ENCODE measurements at regions not wholly inside any gene's neighbourhood (a gene's known extent, or its start where the extent isn't known, plus 50 kb on each side); places are given as distances from the start of the nearest gene placed in this dataset.

DNA sequence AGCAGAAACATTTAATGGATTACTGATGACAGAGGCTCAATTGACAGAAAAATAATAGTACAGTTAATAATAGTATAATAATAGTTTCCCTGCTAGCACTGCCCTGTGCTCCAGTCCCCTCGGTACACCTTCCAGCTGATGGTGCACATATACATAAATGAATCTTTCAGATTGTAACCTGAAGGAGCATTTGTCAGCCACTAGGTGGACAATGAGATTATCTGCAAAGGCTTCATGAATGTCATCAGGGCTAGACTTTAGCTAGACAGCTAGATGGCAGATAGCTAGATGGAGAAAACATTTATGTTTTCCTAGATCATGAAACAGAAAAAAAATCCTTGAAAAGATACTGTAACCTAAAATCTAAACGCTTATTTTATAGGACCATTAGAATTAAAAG, 304.4 kb upstream of the SMC2 start:
- intact Hi-C loops (cut with micrococcal nuclease), result loop anchor here (10.0 kb wide), 1 partner anchor 305 kb away; the partner anchor contains the start of gene SMC2
- Mint-ChIP-seq H3K27ac (no peak overlapping the region), H3K4me3 (ENCODE audit: low read depth) (no peak overlapping the region), H3K9me3 (no peaks in the 10 kb centered on the region), H3K4me1 (ENCODE audit: low read depth) (no peaks in the 10 kb centered on the region), H3K36me3 (ENCODE audit: low read depth) (no peaks in the 10 kb centered on the region), H3K27me3 (ENCODE audit: low read depth) (peaks cover 2% of the 10 kb centered on the region)
- no peak for DNase-seq (ENCODE audit: low spot score)

GRCh38 chr9:103798620-103799019, 295.5 kb upstream of the SMC2 start:
- no peak for DNase-seq (ENCODE audit: low spot score)
- no peak overlapping the region for H3K4me3 Mint-ChIP-seq (ENCODE audit: low read depth)

DNA sequence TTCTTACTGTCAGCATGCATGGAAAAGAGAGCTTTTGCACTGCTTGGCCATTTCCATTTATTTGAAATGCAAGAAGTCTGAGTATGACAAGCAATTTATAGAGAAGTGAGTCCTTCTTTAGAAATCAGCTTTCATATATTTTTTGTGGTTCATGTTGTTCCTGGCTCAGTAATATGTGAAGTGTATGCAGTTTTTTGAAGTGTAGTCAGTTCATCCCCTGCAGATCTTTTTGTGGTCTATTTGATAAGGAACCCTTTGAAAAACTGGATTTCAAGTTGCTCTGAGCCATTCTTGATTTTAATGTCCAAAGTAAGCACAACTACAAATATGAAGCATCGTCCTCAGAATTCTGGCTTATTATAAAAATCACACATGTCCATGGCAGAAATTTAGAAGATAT, 294.1 kb upstream of the SMC2 start:
- Mint-ChIP-seq H3K27me3 (ENCODE audit: low read depth) (peaks cover 6% of the 10 kb centered on the region), H3K9me3 (no peaks in the 10 kb centered on the region), H3K27ac (no peak overlapping the region), H3K4me3 (ENCODE audit: low read depth) (no peak overlapping the region), H3K36me3 (ENCODE audit: low read depth) (no peaks in the 10 kb centered on the region), H3K4me1 (ENCODE audit: low read depth) (peaks cover 10% of the 10 kb centered on the region)
- DNase-seq (ENCODE audit: low spot score), result no peak
- intact Hi-C loops (cut with micrococcal nuclease), result loop anchor here (10.0 kb wide), 1 partner anchor 295 kb away; the partner anchor contains the start of gene SMC2

More at GRCh38 chr9:103798620-103799019, 295.5 kb upstream of the SMC2 start:
- Mint-ChIP-seq H3K4me1 (ENCODE audit: low read depth) (peaks cover 10% of the 10 kb centered on the region), H3K27ac (no peak overlapping the region), H3K9me3 (no peaks in the 10 kb centered on the region), H3K36me3 (ENCODE audit: low read depth) (no peaks in the 10 kb centered on the region), H3K27me3 (ENCODE audit: low read depth) (peaks cover 8% of the 10 kb centered on the region)
- intact Hi-C loops (cut with micrococcal nuclease), result loop anchor here (10.0 kb wide), 1 partner anchor 296 kb away; the partner anchor contains the start of gene SMC2

- no peaks in the 10 kb centered on the region for H3K9me3 Mint-ChIP-seq
- no peaks in the 10 kb centered on the region for H3K27me3 Mint-ChIP-seq (ENCODE audit: low read depth)
- no peak overlapping the region for H3K4me3 Mint-ChIP-seq (ENCODE audit: low read depth)
- H3K36me3 Mint-ChIP-seq (ENCODE audit: low read depth), result no peaks in the 10 kb centered on the region
- H3K4me1 Mint-ChIP-seq (ENCODE audit: low read depth), result peaks cover 10% of the 10 kb centered on the region
- no peak overlapping the region for H3K27ac Mint-ChIP-seq
- intact Hi-C loops (cut with micrococcal nuclease), result no loop called here
- no peak for DNase-seq (ENCODE audit: low spot score)
These were observed 292.0 kb upstream of the SMC2 start for GRCh38 chr9:103802068-103802467.

DNA sequence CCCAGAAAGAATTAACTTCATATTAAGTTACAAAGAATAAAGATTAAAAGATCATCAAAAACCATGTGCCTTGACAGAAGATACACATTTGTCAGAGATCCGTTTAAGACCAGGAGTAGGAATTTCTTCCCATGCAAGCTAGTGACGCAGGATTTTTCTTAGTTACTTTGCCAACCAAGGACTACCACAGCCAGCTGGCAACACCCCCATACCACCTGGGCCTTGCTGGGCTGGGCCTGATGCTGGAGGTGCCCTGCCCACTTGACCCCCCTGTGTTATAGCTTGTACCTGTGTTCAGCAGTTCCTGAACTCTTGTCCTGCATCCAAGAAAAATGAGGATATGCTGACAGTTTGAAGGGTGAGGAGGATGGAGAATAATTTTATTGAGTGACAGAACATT, 290.9 kb upstream of the SMC2 start:
- DNase-seq (ENCODE audit: low spot score), result no peak
- no peak overlapping the region for H3K27ac Mint-ChIP-seq
- intact Hi-C loops (cut with micrococcal nuclease), result no loop called here
- no peaks in the 10 kb centered on the region for H3K9me3 Mint-ChIP-seq
- H3K4me1 Mint-ChIP-seq (ENCODE audit: low read depth), result peaks cover 10% of the 10 kb centered on the region
- no peaks in the 10 kb centered on the region for H3K36me3 Mint-ChIP-seq (ENCODE audit: low read depth)
- H3K27me3 Mint-ChIP-seq (ENCODE audit: low read depth), result no peaks in the 10 kb centered on the region
- H3K4me3 Mint-ChIP-seq (ENCODE audit: low read depth), result no peak overlapping the region

GRCh38 chr9:103804077-103804735, 289.9 kb upstream of the SMC2 start:
- intact Hi-C loops (cut with micrococcal nuclease), result no loop called here
- no peak for DNase-seq (ENCODE audit: low spot score)
- no peak overlapping the region for H3K27ac Mint-ChIP-seq
- H3K27me3 Mint-ChIP-seq (ENCODE audit: low read depth), result no peaks in the 10 kb centered on the region
- no peaks in the 10 kb centered on the region for H3K36me3 Mint-ChIP-seq (ENCODE audit: low read depth)
- H3K4me1 Mint-ChIP-seq (ENCODE audit: low read depth), result peaks cover 4% of the 10 kb centered on the region
- no peaks in the 10 kb centered on the region for H3K9me3 Mint-ChIP-seq
- no peak overlapping the region for H3K4me3 Mint-ChIP-seq (ENCODE audit: low read depth)

- no peaks in the 10 kb centered on the region for H3K27me3 Mint-ChIP-seq (ENCODE audit: low read depth)
- H3K4me3 Mint-ChIP-seq (ENCODE audit: low read depth), result no peak overlapping the region
- intact Hi-C loops (cut with micrococcal nuclease), result no loop called here
- no peak overlapping the region for H3K27ac Mint-ChIP-seq
- no peak for DNase-seq (ENCODE audit: low spot score)
- no peaks in the 10 kb centered on the region for H3K4me1 Mint-ChIP-seq (ENCODE audit: low read depth)
- no peaks in the 10 kb centered on the region for H3K36me3 Mint-ChIP-seq (ENCODE audit: low read depth)
- no peaks in the 10 kb centered on the region for H3K9me3 Mint-ChIP-seq
These were observed 284.4 kb upstream of the SMC2 start for GRCh38 chr9:103809745-103810144.

- no peaks in the 10 kb centered on the region for H3K4me1 Mint-ChIP-seq (ENCODE audit: low read depth)
- H3K4me3 Mint-ChIP-seq (ENCODE audit: low read depth), result no peak overlapping the region
- intact Hi-C loops (cut with micrococcal nuclease), result no loop called here
- H3K27ac Mint-ChIP-seq, result no peak overlapping the region
- H3K36me3 Mint-ChIP-seq (ENCODE audit: low read depth), result no peaks in the 10 kb centered on the region
- DNase-seq (ENCODE audit: low spot score), result no peak
- H3K27me3 Mint-ChIP-seq (ENCODE audit: low read depth), result no peaks in the 10 kb centered on the region
- H3K9me3 Mint-ChIP-seq, result no peaks in the 10 kb centered on the region
These were observed 282.6 kb upstream of the SMC2 start for GRCh38 chr9:103811462-103811861.

GRCh38 chr9:103816146-103816545, 278.0 kb upstream of the SMC2 start:
- intact Hi-C loops (cut with micrococcal nuclease), result no loop called here
- Mint-ChIP-seq H3K9me3 (no peaks in the 10 kb centered on the region), H3K27me3 (ENCODE audit: low read depth) (no peaks in the 10 kb centered on the region), H3K27ac (no peak overlapping the region), H3K4me3 (ENCODE audit: low read depth) (no peak overlapping the region), H3K36me3 (ENCODE audit: low read depth) (no peaks in the 10 kb centered on the region), H3K4me1 (ENCODE audit: low read depth) (no peaks in the 10 kb centered on the region)
- DNase-seq (ENCODE audit: low spot score), result no peak

DNA sequence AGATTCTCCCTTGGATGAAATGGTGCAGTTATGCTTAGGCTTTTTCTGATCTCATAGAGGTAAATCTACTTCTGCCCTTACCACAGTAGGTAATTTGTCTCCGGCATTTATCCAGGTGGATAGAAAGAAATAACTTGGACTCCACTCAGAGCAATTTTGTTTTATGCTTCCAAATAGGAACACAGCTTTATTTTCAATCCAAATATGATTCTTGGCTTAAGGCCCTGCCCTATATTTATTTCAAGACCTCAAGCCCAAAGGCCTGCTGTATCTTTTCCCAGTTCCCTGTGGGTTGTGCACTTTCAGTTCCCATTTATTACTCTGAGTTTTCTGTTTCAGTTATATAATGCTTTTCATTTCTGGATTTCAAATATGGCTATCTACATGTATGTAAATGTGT, 274.2 kb upstream of the SMC2 start:
- Mint-ChIP-seq H3K9me3 (no peaks in the 10 kb centered on the region), H3K27me3 (ENCODE audit: low read depth) (no peaks in the 10 kb centered on the region), H3K4me1 (ENCODE audit: low read depth) (no peaks in the 10 kb centered on the region), H3K4me3 (ENCODE audit: low read depth) (no peak overlapping the region), H3K27ac (no peak overlapping the region), H3K36me3 (ENCODE audit: low read depth) (no peaks in the 10 kb centered on the region)
- DNase-seq (ENCODE audit: low spot score), result no peak
- intact Hi-C loops (cut with micrococcal nuclease), result no loop called here

DNA sequence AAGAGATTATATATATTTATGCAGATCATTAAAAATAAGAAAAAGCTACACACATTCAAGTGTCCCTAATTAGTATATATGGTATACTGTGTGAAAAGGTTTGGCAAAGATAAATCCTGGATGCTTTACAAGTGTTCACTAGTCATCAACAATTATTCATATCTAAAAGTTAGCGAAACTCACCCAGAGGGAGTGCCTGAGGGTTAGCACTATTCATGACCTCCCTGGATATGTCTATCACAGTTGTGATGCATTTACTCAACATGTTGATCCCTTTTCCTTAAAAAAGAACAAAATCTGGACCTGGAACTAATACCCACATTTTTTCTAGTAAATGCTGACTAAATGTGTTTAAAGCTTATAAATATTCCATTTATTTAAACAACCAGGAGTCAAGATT, 273.0 kb upstream of the SMC2 start:
- Mint-ChIP-seq H3K27me3 (ENCODE audit: low read depth) (no peaks in the 10 kb centered on the region), H3K4me3 (ENCODE audit: low read depth) (no peak overlapping the region), H3K9me3 (no peaks in the 10 kb centered on the region), H3K27ac (no peak overlapping the region), H3K36me3 (ENCODE audit: low read depth) (no peaks in the 10 kb centered on the region), H3K4me1 (ENCODE audit: low read depth) (no peaks in the 10 kb centered on the region)
- intact Hi-C loops (cut with micrococcal nuclease), result no loop called here
- no peak for DNase-seq (ENCODE audit: low spot score)

DNA sequence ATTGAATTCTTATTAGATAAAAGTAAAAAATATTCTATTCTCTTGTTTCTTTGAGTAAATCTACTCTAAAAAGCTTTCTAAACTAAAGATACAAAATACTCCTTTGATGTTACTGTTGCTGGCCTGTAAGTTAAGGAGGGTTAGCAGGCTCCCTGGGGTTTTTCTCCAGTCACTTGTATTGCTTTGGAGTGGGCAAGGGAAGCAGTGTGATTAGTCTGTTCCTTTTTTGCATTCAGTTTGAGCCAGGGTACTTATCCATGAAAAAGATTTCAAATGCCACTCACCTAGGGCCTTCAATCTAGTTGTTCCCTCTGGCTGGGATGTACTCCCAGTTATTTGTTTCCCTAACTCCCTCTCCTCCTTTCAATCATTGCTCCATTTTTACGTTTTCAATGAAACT, 256.2 kb upstream of the SMC2 start:
- intact Hi-C loops (cut with micrococcal nuclease), result no loop called here
- Mint-ChIP-seq H3K4me1 (ENCODE audit: low read depth) (no peaks in the 10 kb centered on the region), H3K27ac (no peak overlapping the region), H3K4me3 (ENCODE audit: low read depth) (no peak overlapping the region), H3K27me3 (ENCODE audit: low read depth) (no peaks in the 10 kb centered on the region), H3K36me3 (ENCODE audit: low read depth) (no peaks in the 10 kb centered on the region), H3K9me3 (no peaks in the 10 kb centered on the region)
- DNase-seq (ENCODE audit: low spot score), result no peak

- no peaks in the 10 kb centered on the region for H3K9me3 Mint-ChIP-seq
- intact Hi-C loops (cut with micrococcal nuclease), result no loop called here
- no peaks in the 10 kb centered on the region for H3K27me3 Mint-ChIP-seq (ENCODE audit: low read depth)
- no peaks in the 10 kb centered on the region for H3K36me3 Mint-ChIP-seq (ENCODE audit: low read depth)
- H3K4me1 Mint-ChIP-seq (ENCODE audit: low read depth), result no peaks in the 10 kb centered on the region
- DNase-seq (ENCODE audit: low spot score), result no peak
- H3K4me3 Mint-ChIP-seq (ENCODE audit: low read depth), result no peak overlapping the region
- no peak overlapping the region for H3K27ac Mint-ChIP-seq
These were observed 254.9 kb upstream of the SMC2 start for GRCh38 chr9:103839197-103839596.

DNA sequence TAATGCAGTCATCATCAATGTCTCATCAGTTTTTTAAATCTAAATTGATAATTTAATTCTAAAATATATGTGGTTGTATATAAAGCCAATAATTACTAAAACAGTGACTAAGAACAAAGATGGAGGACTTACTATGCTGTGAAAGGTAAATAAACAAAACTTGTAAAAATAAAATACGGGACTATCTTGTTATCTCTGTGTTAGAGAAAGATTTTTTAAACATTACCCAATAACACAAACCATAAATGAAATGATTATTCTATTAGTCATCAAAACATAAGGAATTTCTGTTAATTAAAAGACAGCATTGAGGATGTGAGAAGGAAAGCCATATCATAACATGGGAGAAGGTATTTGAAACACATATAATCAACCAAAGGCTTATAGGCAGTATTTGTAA, 226.2 kb upstream of the SMC2 start:
- H3K36me3 Mint-ChIP-seq (ENCODE audit: low read depth), result no peaks in the 10 kb centered on the region
- H3K4me1 Mint-ChIP-seq (ENCODE audit: low read depth), result no peaks in the 10 kb centered on the region

More for the DNA sequence above, 226.2 kb upstream of the SMC2 start:
- Mint-ChIP-seq H3K27ac (no peak overlapping the region), H3K27me3 (ENCODE audit: low read depth) (no peaks in the 10 kb centered on the region), H3K9me3 (no peaks in the 10 kb centered on the region), H3K4me3 (ENCODE audit: low read depth) (no peak overlapping the region)
- no peak for DNase-seq (ENCODE audit: low spot score)
- intact Hi-C loops (cut with micrococcal nuclease), result no loop called here
